ENCODE measurements at regions not wholly inside any gene's neighbourhood (a gene's known extent, or its start where the extent isn't known, plus 50 kb on each side); places are given as distances from the start of the nearest gene placed in this dataset.

DNA sequence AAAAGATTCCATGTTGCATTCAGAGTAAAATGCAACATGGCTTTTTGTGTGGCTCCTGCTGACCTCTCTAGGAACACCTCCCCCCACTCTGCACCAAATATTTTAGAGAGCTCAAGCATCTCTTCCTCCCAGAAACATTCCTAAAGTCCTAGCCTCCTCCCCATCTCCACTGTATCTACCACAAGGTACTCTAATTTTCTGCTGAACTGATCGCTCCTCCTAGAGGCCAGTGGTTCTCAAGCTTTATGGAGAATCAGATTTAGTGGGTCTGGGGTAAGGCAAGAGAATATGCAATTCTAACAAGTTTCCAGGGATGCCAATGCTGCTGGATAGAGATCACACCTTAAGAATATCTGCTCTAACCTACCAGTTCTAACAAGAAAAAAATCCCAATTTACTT is 89.5 kb upstream of the HNRNPA3 start:
- peaks cover 2% of the 10 kb centered on the region; the same call in 1 of the 2 replicates for H3K27me3 ChIP-seq
- no peak overlapping the region for H3K4me3 ChIP-seq
- H3K36me3 ChIP-seq, result no peaks in the 10 kb centered on the region
- no peaks in the 10 kb centered on the region for H3K9me3 ChIP-seq
- DNase-seq, result no peak

DNA sequence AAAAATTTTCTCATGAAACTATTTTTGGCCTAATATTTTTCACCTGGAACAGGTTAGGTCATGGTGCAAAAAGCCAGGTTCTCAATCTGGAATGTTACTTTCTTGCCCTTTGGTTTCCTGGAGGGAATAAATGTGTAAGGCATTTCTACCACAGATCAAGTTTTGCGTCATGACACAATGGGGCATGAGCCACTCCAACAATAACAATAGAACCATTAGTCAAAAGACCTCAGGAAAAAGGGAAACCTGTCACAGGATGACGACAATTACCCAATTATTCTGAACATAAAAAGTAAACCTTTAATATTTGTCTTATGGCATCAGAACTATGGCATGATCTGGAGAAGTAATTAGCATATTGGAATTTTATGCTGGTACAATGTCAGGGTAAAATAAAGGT is 88.2 kb upstream of the HNRNPA3 start:
- H3K27me3 ChIP-seq, result no peaks in the 10 kb centered on the region
- H3K4me3 ChIP-seq, result no peak overlapping the region
- H3K9me3 ChIP-seq, result no peaks in the 10 kb centered on the region
- no peaks in the 10 kb centered on the region for H3K36me3 ChIP-seq
- DNase-seq, result no peak

DNA sequence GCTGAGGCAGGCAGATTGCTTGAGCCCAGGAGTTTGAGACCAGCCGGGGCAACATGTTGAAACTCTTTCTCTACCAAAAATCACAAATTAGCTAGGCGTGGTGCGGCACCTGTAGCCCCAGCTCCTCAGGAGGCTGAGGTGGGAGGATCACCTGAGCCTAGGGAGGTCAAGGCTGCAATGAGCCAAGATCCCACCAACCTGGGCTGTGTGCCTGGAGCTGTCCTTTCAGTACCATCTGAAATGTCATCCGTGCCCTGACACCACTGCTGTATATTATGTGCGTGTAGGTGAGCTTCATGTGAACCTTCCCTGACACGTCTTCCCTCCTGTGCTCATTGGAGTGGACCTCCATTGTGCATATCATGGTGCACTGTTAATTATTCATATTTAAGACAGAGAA is 84.8 kb upstream of the HNRNPA3 start:
- Histone ChIP-seq H3K36me3 (no peaks in the 10 kb centered on the region), H3K4me3 (no peak overlapping the region), H3K27me3 (no peaks in the 10 kb centered on the region), H3K9me3 (no peaks in the 10 kb centered on the region)
- no peak for DNase-seq

DNA sequence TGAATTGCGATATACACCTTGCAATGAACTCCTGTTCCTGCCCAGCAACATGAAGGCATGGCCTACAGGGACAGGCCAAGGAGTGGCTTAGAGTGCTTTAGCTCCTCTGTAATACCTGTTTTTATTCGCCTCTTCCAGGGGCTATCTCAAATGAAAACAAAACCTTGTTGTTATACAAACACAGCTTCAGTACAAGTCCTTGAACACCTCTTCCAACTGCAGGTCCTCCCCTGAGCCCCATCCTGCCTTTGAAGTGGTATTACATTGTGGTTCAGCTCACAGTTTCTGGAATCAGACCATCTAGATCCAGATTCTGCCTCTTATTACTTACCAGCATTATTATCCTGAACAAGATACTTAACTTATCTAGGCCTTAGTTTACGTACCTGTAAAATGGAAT is 83.0 kb upstream of the HNRNPA3 start:
- no peaks in the 10 kb centered on the region for H3K36me3 ChIP-seq
- no peak overlapping the region for H3K4me3 ChIP-seq
- no peak for DNase-seq
- H3K27me3 ChIP-seq, result no peaks in the 10 kb centered on the region
- H3K9me3 ChIP-seq, result no peaks in the 10 kb centered on the region

DNA sequence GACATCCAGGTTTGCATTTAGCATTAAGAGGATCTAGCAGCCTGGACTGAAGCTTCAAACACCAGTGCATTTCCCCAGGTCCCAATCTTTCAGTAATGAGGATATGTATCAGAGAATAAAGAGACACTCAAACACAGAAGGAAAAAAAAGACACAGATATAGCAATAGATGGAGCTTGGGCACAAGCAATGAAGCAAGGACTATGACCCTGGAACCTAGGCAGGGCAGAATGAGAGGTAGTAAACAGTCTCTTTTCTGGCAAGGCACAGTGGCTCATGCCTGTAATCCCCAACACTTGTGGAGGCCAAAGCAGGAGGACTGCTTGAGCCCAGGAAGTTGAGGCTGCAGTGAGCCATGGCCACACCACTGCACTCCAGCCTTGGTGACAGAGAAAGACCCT is 80.7 kb upstream of the HNRNPA3 start:
- no peak for DNase-seq
- Histone ChIP-seq H3K9me3 (no peaks in the 10 kb centered on the region), H3K27me3 (no peaks in the 10 kb centered on the region), H3K4me3 (no peak overlapping the region), H3K36me3 (no peaks in the 10 kb centered on the region)

DNA sequence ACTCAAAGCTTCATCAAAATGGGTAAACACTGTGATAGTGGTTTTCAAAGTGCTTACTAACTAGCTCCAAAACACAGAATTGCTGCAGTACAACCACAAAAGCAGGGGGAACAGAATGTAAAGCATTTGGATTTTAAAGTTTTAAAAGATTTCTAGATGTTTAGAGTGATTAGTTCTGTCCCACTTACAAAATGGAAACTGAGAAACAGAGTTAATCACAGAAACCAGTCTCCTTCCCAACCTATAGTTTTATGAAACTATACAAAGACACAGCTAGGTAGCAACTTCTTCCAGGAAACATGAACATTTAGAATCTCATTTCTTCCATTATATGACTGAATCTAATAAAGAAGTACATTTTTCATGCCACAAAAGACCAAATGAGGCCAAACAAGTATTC is 73.8 kb upstream of the HNRNPA3 start:
- peaks cover 10% of the 10 kb centered on the region for H3K27me3 ChIP-seq
- H3K9me3 ChIP-seq, result no peaks in the 10 kb centered on the region
- H3K4me3 ChIP-seq, result no peak overlapping the region
- no peaks in the 10 kb centered on the region for H3K36me3 ChIP-seq
- DNase-seq, result no peak

DNA sequence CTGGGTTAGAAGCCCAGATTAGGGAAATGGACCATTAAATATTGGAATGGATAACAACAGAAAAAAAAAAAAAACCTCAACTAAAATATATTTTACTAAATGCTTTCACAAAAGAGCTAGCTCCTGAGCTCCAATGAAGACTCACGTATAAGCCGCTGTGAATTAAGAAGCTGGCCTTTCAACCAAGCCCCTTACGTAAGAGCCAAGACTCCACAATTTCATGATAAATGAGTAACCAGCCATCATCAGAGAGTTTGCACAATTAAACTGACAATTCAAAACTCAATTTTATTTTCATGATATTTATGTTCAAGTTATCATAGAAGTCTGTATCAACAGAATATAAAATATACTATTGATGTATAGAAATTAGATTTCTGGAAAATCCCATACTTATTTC is 70.7 kb upstream of the HNRNPA3 start:
- peaks cover 10% of the 10 kb centered on the region for H3K27me3 ChIP-seq
- H3K9me3 ChIP-seq, result no peaks in the 10 kb centered on the region
- no peaks in the 10 kb centered on the region for H3K36me3 ChIP-seq
- no peak overlapping the region for H3K4me3 ChIP-seq
- no peak for DNase-seq

DNA sequence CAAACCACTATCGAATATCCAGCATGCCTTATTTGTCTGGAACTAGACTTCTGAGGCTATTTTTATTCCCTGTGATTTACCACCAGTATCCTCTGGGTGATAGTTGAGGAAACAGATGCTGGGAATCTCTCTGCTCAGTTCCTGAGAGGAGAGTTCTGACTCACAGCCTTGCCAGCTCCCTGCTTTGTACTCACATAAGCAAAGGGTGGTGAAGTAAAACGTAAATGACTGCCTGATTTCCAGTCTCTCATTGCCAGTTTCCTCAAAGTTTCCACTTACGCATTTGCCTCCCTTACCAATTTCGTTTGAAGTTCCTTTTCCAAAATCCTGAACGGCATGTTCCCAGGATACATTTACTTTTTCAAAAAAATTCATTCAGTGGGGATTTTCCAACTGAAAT is 69.2 kb upstream of the HNRNPA3 start:
- Histone ChIP-seq H3K36me3 (no peaks in the 10 kb centered on the region), H3K4me3 (no peak overlapping the region), H3K9me3 (no peaks in the 10 kb centered on the region), H3K27me3 (peaks cover 19% of the 10 kb centered on the region)
- DNase-seq, result peak; percentile 59

DNA sequence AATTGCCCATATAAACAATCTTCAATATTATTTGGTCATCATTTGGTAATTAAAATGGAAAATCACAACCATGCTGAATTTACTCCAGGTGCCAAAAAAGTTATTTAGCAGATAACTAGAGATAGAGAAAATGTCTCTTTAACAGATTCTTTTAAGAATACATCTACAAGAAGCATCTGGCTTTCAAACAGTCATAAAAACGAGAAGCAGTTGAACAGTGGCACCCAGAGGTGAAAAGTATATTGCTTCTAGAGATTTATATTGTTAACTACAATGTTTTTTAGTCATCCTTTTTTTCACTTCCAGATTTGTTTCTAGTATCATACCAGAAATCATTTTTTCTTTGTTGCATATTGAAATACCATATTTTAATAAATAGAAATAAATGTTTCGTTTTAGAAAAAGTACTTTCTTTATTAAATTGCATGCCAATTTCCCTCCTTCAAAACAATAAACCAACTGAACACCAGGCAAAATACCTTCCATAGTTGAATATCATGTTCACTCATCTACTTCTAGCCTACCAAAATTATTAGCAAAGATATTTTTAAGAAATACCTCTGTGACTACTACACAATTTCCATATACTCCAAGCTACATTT is 65.4 kb upstream of the HNRNPA3 start:
- peaks cover 36% of the 10 kb centered on the region for H3K27me3 ChIP-seq
- DNase-seq, result no peak
- H3K9me3 ChIP-seq, result no peaks in the 10 kb centered on the region
- no peaks in the 10 kb centered on the region for H3K36me3 ChIP-seq
- no peak overlapping the region for H3K4me3 ChIP-seq

DNA sequence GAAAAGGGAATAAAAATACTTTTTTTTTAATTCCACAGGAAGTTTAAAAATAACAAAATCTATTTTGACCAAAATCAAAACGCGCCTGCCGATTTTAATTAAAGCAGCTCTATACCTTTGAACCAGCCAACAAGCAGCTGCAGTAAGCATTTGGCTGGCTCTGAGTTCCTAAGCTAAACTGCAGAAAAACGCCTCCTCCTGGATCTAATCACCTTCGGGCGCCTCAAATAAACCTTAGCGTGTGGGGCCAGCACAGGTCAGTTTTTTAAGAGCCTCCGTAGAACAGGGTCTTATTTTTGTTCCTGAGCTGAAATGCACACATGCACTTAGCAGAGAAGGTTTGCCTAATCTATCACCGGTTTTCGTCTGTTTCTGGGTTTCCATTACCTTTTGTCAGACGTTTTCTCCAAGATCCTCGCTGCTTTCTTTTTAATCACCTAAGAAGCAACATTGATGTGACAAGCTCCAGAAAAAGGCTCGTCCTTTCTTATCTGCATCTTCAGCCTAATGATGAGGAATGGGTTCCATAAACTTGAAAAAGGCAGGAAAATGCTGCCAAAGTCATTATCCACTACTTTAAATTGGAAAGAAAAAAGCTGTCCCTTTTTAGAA is 64.7 kb upstream of the HNRNPA3 start:
- peaks cover 33% of the 10 kb centered on the region for H3K27me3 ChIP-seq
- H3K4me3 ChIP-seq, result no peak overlapping the region
- H3K9me3 ChIP-seq, result no peaks in the 10 kb centered on the region
- no peaks in the 10 kb centered on the region for H3K36me3 ChIP-seq
- DNase-seq, result no peak

DNA sequence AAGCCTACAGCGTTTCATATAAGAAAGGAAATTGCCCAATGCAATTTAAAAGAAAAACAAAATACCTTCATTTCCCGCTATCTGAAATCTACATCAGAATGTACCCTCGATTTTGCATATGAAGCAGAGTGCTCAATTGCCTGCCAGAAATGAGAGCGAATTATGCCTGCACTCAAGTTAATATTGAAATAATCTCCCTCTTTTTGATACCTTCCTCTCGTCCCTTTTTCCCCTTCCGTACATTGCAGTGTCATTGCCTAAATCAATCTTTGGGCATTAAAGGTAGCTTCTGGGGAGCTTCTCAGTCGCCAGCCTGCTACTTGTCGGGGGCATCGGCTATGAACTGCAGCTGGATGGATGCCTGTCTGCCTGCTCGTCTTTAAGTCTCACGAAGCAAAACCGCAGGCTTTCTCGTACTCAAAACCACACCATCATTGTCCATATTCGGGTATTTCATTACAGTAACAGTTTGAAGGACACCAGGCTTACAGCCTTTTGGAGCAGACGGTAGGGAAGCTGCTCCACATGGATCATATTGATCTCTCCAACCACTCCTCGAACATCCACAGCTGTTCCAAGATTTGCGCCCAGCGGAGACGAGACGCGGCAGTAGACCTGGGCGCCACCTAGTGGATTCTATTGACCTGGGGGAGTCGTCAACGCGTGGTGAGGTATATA is 64.0 kb upstream of the HNRNPA3 start:
- peak overlapping the region; percentile 22 for H3K4me3 ChIP-seq
- peaks cover 33% of the 10 kb centered on the region for H3K27me3 ChIP-seq
- no peaks in the 10 kb centered on the region for H3K9me3 ChIP-seq
- no peaks in the 10 kb centered on the region for H3K36me3 ChIP-seq
- peak; percentile 67 for DNase-seq

DNA sequence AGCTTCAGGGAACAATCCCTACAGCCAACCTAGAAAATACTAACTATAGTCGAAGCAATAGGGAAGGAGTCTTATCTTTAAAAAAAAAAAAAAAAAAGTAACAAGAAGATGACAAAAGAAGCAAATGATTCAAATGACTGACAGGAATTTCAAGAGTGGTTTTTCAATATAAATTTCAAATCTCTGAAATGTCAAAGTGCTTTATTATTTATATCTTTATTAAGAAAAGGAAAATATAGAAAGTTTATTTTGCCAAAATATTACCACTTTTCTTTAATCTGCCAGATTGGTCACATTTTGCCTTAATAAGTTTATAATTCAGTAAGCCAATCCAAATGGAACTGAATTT is 63.5 kb upstream of the HNRNPA3 start:
- no peak overlapping the region for H3K4me3 ChIP-seq
- no peaks in the 10 kb centered on the region for H3K9me3 ChIP-seq
- H3K27me3 ChIP-seq, result peaks cover 33% of the 10 kb centered on the region
- H3K36me3 ChIP-seq, result no peaks in the 10 kb centered on the region
- DNase-seq, result no peak

DNA sequence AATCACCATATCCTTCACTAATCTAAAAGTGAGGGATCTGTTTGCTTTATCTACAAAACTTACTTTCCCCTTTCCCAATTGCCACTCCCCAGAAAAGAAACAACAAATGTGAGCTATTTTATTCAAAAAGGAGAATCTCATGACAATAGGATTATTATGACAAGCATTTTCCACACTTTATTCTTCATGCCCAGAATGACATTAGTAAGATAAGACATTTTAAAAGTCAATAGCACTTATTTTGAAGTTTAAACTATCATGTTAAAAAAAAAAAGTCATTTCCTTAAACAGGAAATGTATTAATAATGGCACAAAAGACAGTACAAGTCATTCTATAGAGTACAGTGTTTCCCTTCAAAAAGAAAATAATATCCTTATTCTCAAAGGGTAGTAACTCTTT is 58.8 kb upstream of the HNRNPA3 start:
- peaks cover 21% of the 10 kb centered on the region for H3K27me3 ChIP-seq
- DNase-seq, result no peak
- H3K4me3 ChIP-seq, result no peak overlapping the region
- H3K36me3 ChIP-seq, result no peaks in the 10 kb centered on the region
- no peaks in the 10 kb centered on the region for H3K9me3 ChIP-seq

DNA sequence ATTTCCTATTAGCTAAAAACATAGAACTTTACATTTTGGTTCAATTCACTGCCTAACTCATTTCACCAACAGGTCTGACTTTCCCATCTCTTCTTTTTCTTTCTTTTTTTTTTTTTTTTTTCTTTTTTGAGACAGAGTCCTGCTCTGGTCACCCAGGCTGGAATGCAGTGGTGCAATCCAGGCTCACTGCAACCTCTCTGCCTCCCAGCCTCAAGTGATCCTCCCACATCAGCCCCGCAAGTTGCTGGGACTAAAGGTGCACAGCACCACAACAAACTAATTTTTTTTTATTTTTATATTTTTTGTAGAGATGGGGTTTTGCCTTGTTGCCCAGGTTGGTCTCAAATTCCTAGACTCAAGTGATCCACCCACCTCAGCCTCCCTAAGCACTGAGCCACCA is 57.8 kb upstream of the HNRNPA3 start:
- Histone ChIP-seq H3K27me3 (peaks cover 13% of the 10 kb centered on the region), H3K4me3 (no peak overlapping the region), H3K9me3 (no peaks in the 10 kb centered on the region), H3K36me3 (no peaks in the 10 kb centered on the region)
- DNase-seq, result no peak

DNA sequence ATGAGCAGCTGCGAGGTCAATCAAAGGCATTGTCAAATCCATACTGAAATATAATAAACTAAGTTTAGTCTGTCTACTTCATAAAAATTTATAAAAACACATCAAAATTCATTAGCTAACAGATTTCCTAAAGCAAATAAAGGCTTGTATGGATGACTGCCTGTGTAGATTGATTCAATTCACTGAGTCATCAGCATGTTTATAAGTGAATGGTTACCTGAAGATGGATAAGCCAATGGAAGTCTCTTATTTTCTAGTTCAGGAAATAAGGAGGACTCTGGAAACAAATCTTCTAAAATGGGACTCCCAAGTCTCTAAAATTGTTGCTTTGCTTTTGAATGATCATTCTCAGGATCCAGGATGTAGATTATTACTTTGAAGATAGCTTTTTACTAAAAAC is 57.0 kb upstream of the HNRNPA3 start:
- H3K4me3 ChIP-seq, result no peak overlapping the region

DNA sequence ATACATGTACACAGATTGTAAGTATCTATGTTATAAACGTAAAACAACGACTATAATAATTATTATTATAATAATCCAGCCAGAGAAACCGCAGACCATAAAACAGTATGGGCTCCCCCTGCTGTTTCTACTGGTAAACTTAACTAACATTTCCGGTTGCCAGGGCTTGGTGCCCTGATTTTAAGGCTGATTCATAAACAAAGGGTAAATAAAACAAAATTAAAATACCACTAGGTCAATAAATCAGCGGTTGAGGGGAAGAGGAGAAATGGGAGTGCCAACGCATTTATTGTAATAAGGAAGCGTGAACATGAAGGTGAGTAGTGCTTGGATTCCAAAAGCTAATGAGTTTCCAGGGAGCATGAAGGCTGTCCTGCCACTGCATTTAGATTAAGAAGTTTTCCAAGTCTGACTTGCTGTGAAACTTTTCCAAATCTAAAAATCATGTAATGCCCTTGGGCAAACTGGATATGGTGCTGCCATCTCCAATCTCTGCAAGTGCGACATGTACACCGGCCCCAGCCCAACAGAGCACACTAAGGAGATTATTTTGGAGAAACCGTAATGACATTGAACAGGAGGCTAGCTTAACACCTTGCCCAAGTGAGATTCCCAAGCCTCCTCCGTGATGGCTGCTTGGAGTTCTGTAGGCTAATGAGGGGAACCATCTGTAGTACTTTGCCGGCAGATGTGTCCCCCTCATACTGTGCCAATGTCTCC is 50.7 kb upstream of the HNRNPA3 start:
- H3K4me3 ChIP-seq, result no peak overlapping the region
- no peaks in the 10 kb centered on the region for H3K9me3 ChIP-seq
- DNase-seq, result peak; percentile 31

More for the DNA sequence above, 57.0 kb upstream of the HNRNPA3 start:
- Histone ChIP-seq H3K36me3 (no peaks in the 10 kb centered on the region), H3K27me3 (peaks cover 5% of the 10 kb centered on the region), H3K9me3 (no peaks in the 10 kb centered on the region)
- no peak for DNase-seq

More for the DNA sequence above, 50.7 kb upstream of the HNRNPA3 start:
- Histone ChIP-seq H3K36me3 (no peaks in the 10 kb centered on the region), H3K27me3 (no peaks in the 10 kb centered on the region)
